ENCODE measurements at regions not wholly inside any gene's neighbourhood (a gene's known extent, or its start where the extent isn't known, plus 50 kb on each side); places are given as distances from the start of the nearest gene placed in this dataset.

DNA sequence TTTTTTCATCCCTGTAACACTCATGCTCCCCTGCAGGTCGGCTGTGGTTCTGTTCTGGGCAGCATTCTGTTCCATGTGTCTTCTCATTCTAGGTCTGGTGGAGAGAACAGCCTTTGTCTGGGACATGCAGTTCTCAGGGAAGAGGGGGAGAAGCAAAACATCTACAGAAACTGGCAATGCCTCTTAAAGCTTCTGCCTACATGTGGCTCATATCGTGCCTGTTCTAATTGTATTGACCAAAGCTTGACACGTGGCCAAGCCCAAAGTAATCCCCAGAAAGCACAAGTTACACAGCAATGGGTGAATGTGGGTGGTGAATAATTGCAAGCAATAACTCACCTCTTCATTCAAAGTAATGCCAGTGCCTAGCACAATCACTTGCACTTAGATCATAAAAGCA is 218.2 kb upstream of the IL12B start:
- WGBS, 3 donors: 44 to 56% (median 48%) methylated on average over 3 of the region's 3 CpGs
- ATAC-seq: no peak

DNA sequence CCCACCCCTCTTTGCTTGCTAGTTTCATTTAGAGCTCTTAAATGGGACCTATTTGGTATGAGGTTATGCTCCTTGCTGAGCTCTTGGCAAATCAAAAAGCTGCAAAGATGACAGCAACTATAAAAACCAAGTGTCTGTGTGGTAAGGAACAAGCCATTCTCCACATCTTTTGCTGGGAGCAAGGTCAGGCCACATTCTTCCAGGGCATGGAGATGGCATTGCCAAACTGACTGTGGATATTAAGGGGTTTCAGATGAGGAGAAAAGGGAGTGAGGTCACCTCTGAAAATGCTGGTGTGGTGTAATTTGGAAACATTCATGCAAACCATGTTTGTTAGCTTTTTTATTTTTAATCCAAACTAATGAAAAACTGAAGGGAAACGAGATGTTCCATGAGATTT is 218.8 kb upstream of the IL12B start:
- Histone ChIP-seq H3K4me3 (no peak overlapping the region), H3K27me3 (ENCODE audit: insufficient read depth in 3 of 3, low read length in 2 of 3) (peaks cover 0 to 5% (median 2%) of the 10 kb centered on the region in 3 donors), H3K36me3 (ENCODE audit: insufficient read depth in 1 of 2, low read depth in 1 of 2) (no peaks in the 10 kb centered on the region), H3K4me1 (no peaks in the 10 kb centered on the region), H3K9me3 (no peaks in the 10 kb centered on the region), H3K27ac (no peak overlapping the region)
- intact Hi-C loops (cut with DNase I): no loop called here
- ATAC-seq (no peak), DNase-seq (no peak)
- TF ChIP-seq, protein P1, sequence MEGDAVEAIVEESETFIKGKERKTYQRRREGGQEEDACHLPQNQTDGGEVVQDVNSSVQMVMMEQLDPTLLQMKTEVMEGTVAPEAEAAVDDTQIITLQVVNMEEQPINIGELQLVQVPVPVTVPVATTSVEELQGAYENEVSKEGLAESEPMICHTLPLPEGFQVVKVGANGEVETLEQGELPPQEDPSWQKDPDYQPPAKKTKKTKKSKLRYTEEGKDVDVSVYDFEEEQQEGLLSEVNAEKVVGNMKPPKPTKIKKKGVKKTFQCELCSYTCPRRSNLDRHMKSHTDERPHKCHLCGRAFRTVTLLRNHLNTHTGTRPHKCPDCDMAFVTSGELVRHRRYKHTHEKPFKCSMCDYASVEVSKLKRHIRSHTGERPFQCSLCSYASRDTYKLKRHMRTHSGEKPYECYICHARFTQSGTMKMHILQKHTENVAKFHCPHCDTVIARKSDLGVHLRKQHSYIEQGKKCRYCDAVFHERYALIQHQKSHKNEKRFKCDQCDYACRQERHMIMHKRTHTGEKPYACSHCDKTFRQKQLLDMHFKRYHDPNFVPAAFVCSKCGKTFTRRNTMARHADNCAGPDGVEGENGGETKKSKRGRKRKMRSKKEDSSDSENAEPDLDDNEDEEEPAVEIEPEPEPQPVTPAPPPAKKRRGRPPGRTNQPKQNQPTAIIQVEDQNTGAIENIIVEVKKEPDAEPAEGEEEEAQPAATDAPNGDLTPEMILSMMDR (IDR thresholded peaks at IDR 0.05): no peak
- WGBS, 3 donors: 23 to 49% (median 29%) methylated on average over 1 of the region's 1 CpG

More for the DNA sequence above, 218.2 kb upstream of the IL12B start:
- intact Hi-C loops (cut with DNase I): no loop called here
- Histone ChIP-seq H3K9me3 (no peaks in the 10 kb centered on the region), H3K27ac (no peak overlapping the region), H3K27me3 (ENCODE audit: insufficient read depth in 3 of 3, low read length in 2 of 3) (peaks cover 0 to 5% (median 2%) of the 10 kb centered on the region in 3 donors), H3K4me3 (no peak overlapping the region), H3K4me1 (no peaks in the 10 kb centered on the region), H3K36me3 (ENCODE audit: insufficient read depth in 1 of 2, low read depth in 1 of 2) (no peaks in the 10 kb centered on the region)
- TF ChIP-seq, protein P1 (IDR thresholded peaks at IDR 0.05): no peak
- no peak for DNase-seq

GRCh38 chr5:159550951-159551350 is 220.7 kb upstream of the IL12B start:
- 14 to 35% (median 24%) methylated on average over 1 of the region's 1 CpG for WGBS, 3 donors
- intact Hi-C loops (cut with DNase I): no loop called here
- Histone ChIP-seq H3K4me1 (no peaks in the 10 kb centered on the region), H3K27me3 (ENCODE audit: insufficient read depth in 3 of 3, low read length in 2 of 3) (peaks cover 0 to 5% (median 2%) of the 10 kb centered on the region in 3 donors), H3K4me3 (no peak overlapping the region), H3K9me3 (no peaks in the 10 kb centered on the region), H3K27ac (no peak overlapping the region), H3K36me3 (ENCODE audit: insufficient read depth in 1 of 2, low read depth in 1 of 2) (no peaks in the 10 kb centered on the region)
- DNase-seq: no peak
- TF ChIP-seq, protein P1 (IDR thresholded peaks at IDR 0.05): no peak
- ATAC-seq: no peak

DNA sequence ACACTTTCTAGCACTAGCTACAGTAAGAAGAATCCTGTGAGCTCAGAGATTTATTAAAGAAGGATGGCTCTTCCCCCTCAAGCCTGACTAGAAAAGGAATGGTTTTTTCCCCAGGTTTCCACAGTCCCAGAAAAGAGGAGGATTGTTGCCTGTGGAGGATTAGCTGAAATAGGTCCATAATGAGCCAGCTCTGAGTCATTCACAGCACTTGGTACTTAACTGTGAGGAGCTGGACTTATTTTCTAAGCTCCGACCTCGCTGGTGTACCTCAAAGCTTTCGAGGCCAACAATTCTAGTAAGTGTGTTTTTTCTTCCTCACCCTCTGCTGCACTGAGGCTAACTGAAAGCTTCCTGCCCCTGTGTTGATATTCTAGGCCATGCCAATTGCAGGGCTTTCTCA is 222.5 kb upstream of the IL12B start:
- no peak for ATAC-seq
- Histone ChIP-seq H3K27ac (no peak overlapping the region), H3K4me3 (no peak overlapping the region), H3K9me3 (no peaks in the 10 kb centered on the region), H3K4me1 (no peaks in the 10 kb centered on the region), H3K27me3 (ENCODE audit: insufficient read depth in 3 of 3, low read length in 2 of 3) (peaks cover 0 to 5% (median 2%) of the 10 kb centered on the region in 3 donors), H3K36me3 (ENCODE audit: insufficient read depth in 1 of 2, low read depth in 1 of 2) (no peaks in the 10 kb centered on the region)
- intact Hi-C loops (cut with DNase I): no loop called here
- TF ChIP-seq, protein P1 (IDR thresholded peaks at IDR 0.05): no peak
- 62 to 80% (median 63%) methylated on average over 3 of the region's 3 CpGs for WGBS, 3 donors
- DNase-seq: no peak

DNA sequence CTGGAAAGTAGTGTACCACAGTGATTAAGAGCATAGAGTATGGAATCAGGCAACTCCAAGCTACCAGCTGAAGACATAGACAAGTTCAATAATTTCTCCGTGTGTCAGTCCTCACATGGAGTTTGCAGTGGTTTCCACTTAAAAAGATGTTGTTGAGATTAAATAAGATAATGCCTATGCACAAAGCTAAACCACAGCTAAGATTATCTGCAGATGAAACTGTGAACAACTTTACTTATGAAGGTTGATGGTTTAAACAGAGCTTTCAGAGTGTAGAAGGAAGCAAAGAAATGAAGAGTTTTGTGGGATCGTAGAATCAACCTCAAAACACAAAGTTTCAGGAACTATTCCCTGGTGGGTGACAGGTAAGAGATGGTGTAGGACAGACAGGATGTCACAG is 223.5 kb upstream of the IL12B start:
- Histone ChIP-seq H3K4me3 (no peak overlapping the region), H3K36me3 (ENCODE audit: insufficient read depth in 1 of 2, low read depth in 1 of 2) (no peaks in the 10 kb centered on the region), H3K9me3 (no peaks in the 10 kb centered on the region), H3K4me1 (no peaks in the 10 kb centered on the region), H3K27ac (no peak overlapping the region), H3K27me3 (ENCODE audit: insufficient read depth in 3 of 3, low read length in 2 of 3) (peaks cover 0 to 2% (median 0%) of the 10 kb centered on the region in 3 donors)
- DNase-seq (no peak), ATAC-seq (no peak)
- TF ChIP-seq, protein P1 (IDR thresholded peaks at IDR 0.05): no peak
- 90 to 93% (median 90%) methylated on average over 2 of the region's 2 CpGs for WGBS, 3 donors
- intact Hi-C loops (cut with DNase I): no loop called here
